ENCODE measurements at regions not wholly inside any gene's neighbourhood (a gene's known extent, or its start where the extent isn't known, plus 50 kb on each side); places are given as distances from the start of the nearest gene placed in this dataset.

- TF ChIP-seq, protein P1, sequence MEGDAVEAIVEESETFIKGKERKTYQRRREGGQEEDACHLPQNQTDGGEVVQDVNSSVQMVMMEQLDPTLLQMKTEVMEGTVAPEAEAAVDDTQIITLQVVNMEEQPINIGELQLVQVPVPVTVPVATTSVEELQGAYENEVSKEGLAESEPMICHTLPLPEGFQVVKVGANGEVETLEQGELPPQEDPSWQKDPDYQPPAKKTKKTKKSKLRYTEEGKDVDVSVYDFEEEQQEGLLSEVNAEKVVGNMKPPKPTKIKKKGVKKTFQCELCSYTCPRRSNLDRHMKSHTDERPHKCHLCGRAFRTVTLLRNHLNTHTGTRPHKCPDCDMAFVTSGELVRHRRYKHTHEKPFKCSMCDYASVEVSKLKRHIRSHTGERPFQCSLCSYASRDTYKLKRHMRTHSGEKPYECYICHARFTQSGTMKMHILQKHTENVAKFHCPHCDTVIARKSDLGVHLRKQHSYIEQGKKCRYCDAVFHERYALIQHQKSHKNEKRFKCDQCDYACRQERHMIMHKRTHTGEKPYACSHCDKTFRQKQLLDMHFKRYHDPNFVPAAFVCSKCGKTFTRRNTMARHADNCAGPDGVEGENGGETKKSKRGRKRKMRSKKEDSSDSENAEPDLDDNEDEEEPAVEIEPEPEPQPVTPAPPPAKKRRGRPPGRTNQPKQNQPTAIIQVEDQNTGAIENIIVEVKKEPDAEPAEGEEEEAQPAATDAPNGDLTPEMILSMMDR (IDR thresholded peaks at IDR 0.05; ENCODE audit: low read depth, low read length, missing input control) = no peak
- TF ChIP-seq JUND (IDR thresholded peaks at IDR 0.05) (no peak), YY1 (IDR thresholded peaks at IDR 0.05) (no peak)
- TF ChIP-seq, protein P2, sequence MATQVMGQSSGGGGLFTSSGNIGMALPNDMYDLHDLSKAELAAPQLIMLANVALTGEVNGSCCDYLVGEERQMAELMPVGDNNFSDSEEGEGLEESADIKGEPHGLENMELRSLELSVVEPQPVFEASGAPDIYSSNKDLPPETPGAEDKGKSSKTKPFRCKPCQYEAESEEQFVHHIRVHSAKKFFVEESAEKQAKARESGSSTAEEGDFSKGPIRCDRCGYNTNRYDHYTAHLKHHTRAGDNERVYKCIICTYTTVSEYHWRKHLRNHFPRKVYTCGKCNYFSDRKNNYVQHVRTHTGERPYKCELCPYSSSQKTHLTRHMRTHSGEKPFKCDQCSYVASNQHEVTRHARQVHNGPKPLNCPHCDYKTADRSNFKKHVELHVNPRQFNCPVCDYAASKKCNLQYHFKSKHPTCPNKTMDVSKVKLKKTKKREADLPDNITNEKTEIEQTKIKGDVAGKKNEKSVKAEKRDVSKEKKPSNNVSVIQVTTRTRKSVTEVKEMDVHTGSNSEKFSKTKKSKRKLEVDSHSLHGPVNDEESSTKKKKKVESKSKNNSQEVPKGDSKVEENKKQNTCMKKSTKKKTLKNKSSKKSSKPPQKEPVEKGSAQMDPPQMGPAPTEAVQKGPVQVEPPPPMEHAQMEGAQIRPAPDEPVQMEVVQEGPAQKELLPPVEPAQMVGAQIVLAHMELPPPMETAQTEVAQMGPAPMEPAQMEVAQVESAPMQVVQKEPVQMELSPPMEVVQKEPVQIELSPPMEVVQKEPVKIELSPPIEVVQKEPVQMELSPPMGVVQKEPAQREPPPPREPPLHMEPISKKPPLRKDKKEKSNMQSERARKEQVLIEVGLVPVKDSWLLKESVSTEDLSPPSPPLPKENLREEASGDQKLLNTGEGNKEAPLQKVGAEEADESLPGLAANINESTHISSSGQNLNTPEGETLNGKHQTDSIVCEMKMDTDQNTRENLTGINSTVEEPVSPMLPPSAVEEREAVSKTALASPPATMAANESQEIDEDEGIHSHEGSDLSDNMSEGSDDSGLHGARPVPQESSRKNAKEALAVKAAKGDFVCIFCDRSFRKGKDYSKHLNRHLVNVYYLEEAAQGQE (IDR thresholded peaks at IDR 0.05) = no peak
Measured at GRCh38 chr1:87733386-87733785, 404.7 kb downstream of the LMO4 start.
